ENCODE measurements at regions not wholly inside any gene's neighbourhood (a gene's known extent, or its start where the extent isn't known, plus 50 kb on each side); places are given as distances from the start of the nearest gene placed in this dataset.

DNA sequence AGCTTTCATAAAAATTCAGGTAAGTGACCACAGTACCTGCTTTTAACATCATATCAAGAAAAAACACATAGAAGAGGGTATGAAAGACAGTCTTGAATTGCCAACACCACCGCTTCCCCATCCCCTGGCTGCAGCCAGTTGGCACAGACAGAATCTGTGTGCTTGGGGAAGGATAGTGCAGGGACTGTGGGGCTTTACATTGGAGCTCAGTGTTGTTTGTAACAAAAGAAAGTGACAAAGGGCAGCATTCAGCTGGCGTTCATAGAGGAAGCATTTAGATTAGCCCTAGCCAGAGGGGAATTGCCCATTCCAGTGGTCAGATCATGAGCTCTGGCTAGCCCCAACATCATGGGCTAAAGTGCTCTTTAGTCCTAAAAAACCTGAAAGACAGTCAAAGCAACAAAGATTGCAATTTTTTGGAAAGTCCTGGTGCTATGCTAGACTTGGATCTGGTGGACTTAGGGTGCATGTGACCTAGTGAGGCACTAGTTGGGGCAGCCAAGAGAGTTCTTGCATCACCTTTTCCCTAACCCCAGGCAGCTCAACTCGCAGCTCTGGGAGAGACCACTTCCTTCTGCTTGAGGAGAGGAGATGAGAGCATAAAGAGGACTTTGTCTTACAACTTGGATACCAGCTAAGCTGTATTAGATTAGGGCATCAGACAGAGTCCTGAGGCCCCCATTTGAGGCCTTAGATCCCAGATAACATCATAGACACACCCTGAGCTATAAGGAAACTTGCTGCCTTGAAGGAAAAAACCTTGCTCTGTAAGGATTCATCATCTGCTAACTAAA is 1602.4 kb upstream of the ADGRL3 start:
- TF ChIP-seq, protein P1, sequence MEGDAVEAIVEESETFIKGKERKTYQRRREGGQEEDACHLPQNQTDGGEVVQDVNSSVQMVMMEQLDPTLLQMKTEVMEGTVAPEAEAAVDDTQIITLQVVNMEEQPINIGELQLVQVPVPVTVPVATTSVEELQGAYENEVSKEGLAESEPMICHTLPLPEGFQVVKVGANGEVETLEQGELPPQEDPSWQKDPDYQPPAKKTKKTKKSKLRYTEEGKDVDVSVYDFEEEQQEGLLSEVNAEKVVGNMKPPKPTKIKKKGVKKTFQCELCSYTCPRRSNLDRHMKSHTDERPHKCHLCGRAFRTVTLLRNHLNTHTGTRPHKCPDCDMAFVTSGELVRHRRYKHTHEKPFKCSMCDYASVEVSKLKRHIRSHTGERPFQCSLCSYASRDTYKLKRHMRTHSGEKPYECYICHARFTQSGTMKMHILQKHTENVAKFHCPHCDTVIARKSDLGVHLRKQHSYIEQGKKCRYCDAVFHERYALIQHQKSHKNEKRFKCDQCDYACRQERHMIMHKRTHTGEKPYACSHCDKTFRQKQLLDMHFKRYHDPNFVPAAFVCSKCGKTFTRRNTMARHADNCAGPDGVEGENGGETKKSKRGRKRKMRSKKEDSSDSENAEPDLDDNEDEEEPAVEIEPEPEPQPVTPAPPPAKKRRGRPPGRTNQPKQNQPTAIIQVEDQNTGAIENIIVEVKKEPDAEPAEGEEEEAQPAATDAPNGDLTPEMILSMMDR (conservative IDR thresholded peaks at IDR 0.05; ENCODE audit: low read depth, low read length): no peak
- no peak for TF ChIP-seq EZH2 (IDR thresholded peaks at IDR 0.05; ENCODE audit: borderline replicate concordance, low read depth, low read length, poor library complexity, severe bottlenecking)
